Astrocyte (in vitro differentiated cells and primary cell): ENCODE measurements at regions not wholly inside any gene's neighbourhood (a gene's known extent, or its start where the extent isn't known, plus 50 kb on each side); places are given as distances from the start of the nearest gene placed in this dataset.

Source experiments
- EZH2 ChIP-seq: IDR thresholded peaks from 2 replicates; pipeline ENCODE4 v1.6.1; 2012; ENCODE audit warnings: mild to moderate bottlenecking, low read length, inconsistent platforms; ENCODE audit not compliant: insufficient read depth
- TF ChIP-seq, protein P1 (sequence below): IDR thresholded peaks from 2 replicates; pipeline ENCODE4 v1.5.1; 2011; ENCODE audit warnings: low read depth, mild to moderate bottlenecking, inconsistent platforms, low read length, moderate library complexity; ENCODE audit not compliant: insufficient read depth

DNA sequence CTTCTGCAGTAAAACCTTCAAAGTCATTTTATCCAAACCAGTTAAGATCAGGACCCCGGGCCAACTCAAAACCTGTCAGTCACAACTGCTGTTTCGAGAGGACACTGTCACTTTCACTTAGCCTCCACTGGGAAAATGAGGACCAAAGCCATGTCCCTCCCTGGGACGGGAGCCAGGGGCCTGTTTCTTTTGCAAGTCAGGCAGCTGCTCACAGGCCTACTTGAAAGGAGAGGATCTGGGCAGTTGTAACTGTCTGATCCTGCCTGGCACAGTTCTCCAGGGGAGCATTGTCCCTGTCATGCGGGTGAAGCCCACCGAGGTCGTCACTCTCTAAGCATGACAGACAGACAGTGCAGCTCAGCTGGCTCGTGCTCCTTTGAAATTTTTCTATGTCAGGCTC, 276.2 kb downstream of the NPIPA8 start:
- TF ChIP-seq, protein P1, sequence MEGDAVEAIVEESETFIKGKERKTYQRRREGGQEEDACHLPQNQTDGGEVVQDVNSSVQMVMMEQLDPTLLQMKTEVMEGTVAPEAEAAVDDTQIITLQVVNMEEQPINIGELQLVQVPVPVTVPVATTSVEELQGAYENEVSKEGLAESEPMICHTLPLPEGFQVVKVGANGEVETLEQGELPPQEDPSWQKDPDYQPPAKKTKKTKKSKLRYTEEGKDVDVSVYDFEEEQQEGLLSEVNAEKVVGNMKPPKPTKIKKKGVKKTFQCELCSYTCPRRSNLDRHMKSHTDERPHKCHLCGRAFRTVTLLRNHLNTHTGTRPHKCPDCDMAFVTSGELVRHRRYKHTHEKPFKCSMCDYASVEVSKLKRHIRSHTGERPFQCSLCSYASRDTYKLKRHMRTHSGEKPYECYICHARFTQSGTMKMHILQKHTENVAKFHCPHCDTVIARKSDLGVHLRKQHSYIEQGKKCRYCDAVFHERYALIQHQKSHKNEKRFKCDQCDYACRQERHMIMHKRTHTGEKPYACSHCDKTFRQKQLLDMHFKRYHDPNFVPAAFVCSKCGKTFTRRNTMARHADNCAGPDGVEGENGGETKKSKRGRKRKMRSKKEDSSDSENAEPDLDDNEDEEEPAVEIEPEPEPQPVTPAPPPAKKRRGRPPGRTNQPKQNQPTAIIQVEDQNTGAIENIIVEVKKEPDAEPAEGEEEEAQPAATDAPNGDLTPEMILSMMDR = no peak
- TF ChIP-seq EZH2 = no peak
